CD4-positive, alpha-beta memory T cell (primary cell): ENCODE measurements at regions not wholly inside any gene's neighbourhood (a gene's known extent, or its start where the extent isn't known, plus 50 kb on each side); places are given as distances from the start of the nearest gene placed in this dataset.

ENCODE experiments used
- CTCF ChIA-PET: fragments of 350-600 bp; sonication (Branson Sonifier 250); formaldehyde crosslinking; loops from one replicate; lab custom pipeline; 2021; ENCODE audit warnings: inconsistent platforms; ENCODE audit not compliant: partially characterized antibody; lab: Charles Lee
- POLR2A ChIA-PET: fragments of 350-600 bp; sonication (Branson Sonifier 250); formaldehyde crosslinking; loops from one replicate; lab custom pipeline; 2021; ENCODE audit not compliant: partially characterized antibody; lab: Charles Lee
- DNase-seq, 5 donors: peaks; one replicate each; pipeline versions ENCODE4 v3.0.0 to v3.0.0-alpha.2; 2020 to 2022; ENCODE audit warnings: mixed read lengths in 1 of 5
- H3K27ac ChIP-seq: one replicate; pipeline ENCODE4 v1.7.0; 2013; ENCODE audit warnings: low read depth, low read length
- H3K27me3 ChIP-seq: 2 replicates; pipeline ENCODE4 v1.7.0; 2013; ENCODE audit warnings: mild to moderate bottlenecking, low read length, moderate library complexity; ENCODE audit not compliant: insufficient read depth
- H3K36me3 ChIP-seq: 2 replicates; pipeline ENCODE4 v1.7.0; 2013; ENCODE audit warnings: mild to moderate bottlenecking, low read length, moderate library complexity; ENCODE audit not compliant: insufficient read depth
- H3K4me1 ChIP-seq: 2 replicates; pipeline ENCODE4 v1.7.0; 2013; ENCODE audit warnings: mild to moderate bottlenecking, low read length, moderate library complexity; ENCODE audit not compliant: insufficient read depth
- H3K4me3 ChIP-seq, 2 donors: one replicate each; pipeline ENCODE4 v1.7.0; 2013; ENCODE audit warnings: low read length in 2 of 2, mild to moderate bottlenecking in 1 of 2
- H3K9me3 ChIP-seq, 2 donors: one replicate each; pipeline ENCODE4 v1.7.0; 2013; ENCODE audit warnings: low read length in 2 of 2, control low read depth in 1 of 2; ENCODE audit not compliant: control insufficient read depth in 1 of 2
- H3K27ac Mint-ChIP-seq, 7 donors: one replicate each; pipeline ENCODE4 v1.8.0; 2020 to 2021; ENCODE audit warnings: mixed read lengths in 7 of 7, mild to moderate bottlenecking in 6 of 7, inconsistent platforms in 3 of 7, moderate library complexity in 3 of 7
- H3K27me3 Mint-ChIP-seq, 2 donors: one replicate each; pipeline ENCODE4 v1.8.0; 2020 to 2021; ENCODE audit warnings: mixed read lengths in 2 of 2
- H3K36me3 Mint-ChIP-seq, 2 donors: one replicate each; pipeline ENCODE4 v1.8.0; 2020 to 2021; ENCODE audit warnings: mixed read lengths in 2 of 2, inconsistent platforms in 1 of 2, mild to moderate bottlenecking in 1 of 2
- H3K4me1 Mint-ChIP-seq, 4 donors: one replicate each; pipeline ENCODE4 v1.8.0; 2020 to 2021; ENCODE audit warnings: mixed read lengths in 4 of 4, mild to moderate bottlenecking in 1 of 4
- H3K4me3 Mint-ChIP-seq, 8 donors: one replicate each; pipeline ENCODE4 v1.8.0; 2020 to 2021; ENCODE audit warnings: mixed read lengths in 8 of 8, mild to moderate bottlenecking in 7 of 8, moderate library complexity in 6 of 8, inconsistent platforms in 3 of 8
- H3K9me3 Mint-ChIP-seq, 8 donors: one replicate each; pipeline ENCODE4 v1.8.0; 2020 to 2021; ENCODE audit warnings: mixed read lengths in 8 of 8, mild to moderate bottlenecking in 5 of 8, inconsistent platforms in 3 of 8, moderate library complexity in 1 of 8
- intact Hi-C: fragments of 100-400 bp; cut with micrococcal nuclease; formaldehyde crosslinking; loops from one replicate; pipeline ENCODE4 v1.15.1; 2023

GRCh38 chr6:71727632-71728294, 158.6 kb upstream of the RIMS1 start:
- Histone ChIP-seq H3K27ac (no peak overlapping the region), H3K36me3 (no peaks in the 10 kb centered on the region), H3K4me1 (no peaks in the 10 kb centered on the region), H3K4me3 (no peak overlapping the region), H3K9me3 (no peaks in the 10 kb centered on the region), H3K27me3 (no peaks in the 10 kb centered on the region)
- no peaks in the 10 kb centered on the region for H3K36me3 Mint-ChIP-seq
- ChIA-PET CTCF (no interaction called here), POLR2A (no interaction called here)
- H3K27ac Mint-ChIP-seq = no peak overlapping the region
- intact Hi-C loops = no loop called here
- no peaks in the 10 kb centered on the region for H3K27me3 Mint-ChIP-seq
- H3K4me1 Mint-ChIP-seq = no peaks in the 10 kb centered on the region
- peaks cover 0 to 4% (median 0%) of the 10 kb centered on the region in 8 donors for H3K9me3 Mint-ChIP-seq
- no peak for DNase-seq
- H3K4me3 Mint-ChIP-seq = no peak overlapping the region

DNA sequence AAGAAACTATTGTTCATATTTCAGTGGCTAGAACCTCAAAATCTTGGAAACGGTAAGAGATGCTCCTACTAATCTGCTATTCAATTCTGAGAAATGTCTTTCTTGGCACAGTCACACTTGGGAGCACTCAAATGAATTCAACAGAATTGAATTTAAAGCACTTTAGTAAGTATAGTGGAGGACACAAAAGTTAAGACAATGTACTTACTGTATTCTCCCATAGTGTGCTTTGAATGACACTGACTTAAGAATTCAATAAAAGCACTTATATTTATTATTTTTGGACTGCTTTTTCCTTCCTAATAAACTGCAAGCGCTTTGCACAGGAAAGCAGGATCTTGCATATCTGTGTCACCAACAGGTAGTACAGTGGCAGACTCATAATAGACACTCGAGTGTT, 156.1 kb upstream of the RIMS1 start:
- no peak for DNase-seq

DNA sequence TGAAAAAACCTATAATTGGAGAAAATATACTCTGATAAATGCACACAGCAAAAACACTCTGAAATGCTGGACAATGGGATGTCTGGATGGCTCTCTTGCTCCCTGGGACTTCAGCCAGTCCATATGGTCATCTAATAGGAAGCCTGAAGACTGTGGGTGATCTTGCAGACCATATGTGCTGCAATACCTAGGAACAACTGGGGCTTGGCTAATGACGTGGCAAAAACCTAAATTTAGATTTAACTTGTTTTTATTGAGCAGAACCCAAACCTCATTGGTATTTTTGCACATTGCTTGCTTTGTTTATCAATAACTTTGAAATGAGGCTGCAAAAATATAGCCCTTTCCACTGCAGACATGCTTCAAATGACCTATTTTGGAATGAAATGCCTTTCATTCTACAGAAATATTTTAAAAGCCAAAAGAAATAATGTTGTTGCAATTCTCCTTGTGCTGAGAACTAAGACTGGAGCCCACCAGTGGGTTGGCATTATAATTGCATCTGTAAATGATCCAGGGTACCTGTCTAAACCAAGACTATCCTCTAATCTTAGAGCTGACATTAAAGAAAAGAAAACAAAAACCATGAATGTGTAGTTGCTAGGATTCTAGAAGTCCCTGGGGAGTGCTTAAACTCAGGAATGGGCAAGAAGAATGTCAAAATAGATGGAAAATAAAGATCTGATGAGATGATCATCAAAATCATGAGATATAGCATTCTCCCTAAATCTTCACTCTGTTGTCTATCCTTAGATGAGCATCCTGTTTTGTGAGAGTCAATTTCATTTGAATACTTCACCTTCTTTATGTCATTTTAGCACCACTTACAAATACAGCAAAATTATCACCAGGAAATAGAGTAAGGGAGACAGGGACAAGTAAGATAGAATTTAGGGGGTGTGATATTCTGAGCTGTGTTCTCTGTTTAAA, 152.1 kb upstream of the RIMS1 start:
- Histone ChIP-seq H3K4me1 (no peaks in the 10 kb centered on the region), H3K9me3 (no peaks in the 10 kb centered on the region), H3K27ac (no peak overlapping the region), H3K27me3 (no peaks in the 10 kb centered on the region), H3K36me3 (no peaks in the 10 kb centered on the region), H3K4me3 (no peak overlapping the region)
- H3K27ac Mint-ChIP-seq = no peak overlapping the region
- ChIA-PET POLR2A (no interaction called here), CTCF (no interaction called here)
- no peak for DNase-seq
- no peak overlapping the region for H3K4me3 Mint-ChIP-seq
- no peaks in the 10 kb centered on the region for H3K27me3 Mint-ChIP-seq
- H3K36me3 Mint-ChIP-seq = no peaks in the 10 kb centered on the region
- no peaks in the 10 kb centered on the region for H3K4me1 Mint-ChIP-seq
- peaks cover 0 to 4% (median 0%) of the 10 kb centered on the region in 8 donors for H3K9me3 Mint-ChIP-seq
- intact Hi-C loops = no loop called here

More for the DNA sequence above, 156.1 kb upstream of the RIMS1 start:
- H3K36me3 ChIP-seq = no peaks in the 10 kb centered on the region
- intact Hi-C loops = no loop called here
- ChIA-PET POLR2A (no interaction called here), CTCF (no interaction called here)
- no peaks in the 10 kb centered on the region for H3K4me1 ChIP-seq
- Mint-ChIP-seq H3K4me1 (no peaks in the 10 kb centered on the region), H3K27ac (no peak overlapping the region), H3K27me3 (no peaks in the 10 kb centered on the region), H3K4me3 (no peak overlapping the region), H3K9me3 (peaks cover 0 to 4% (median 0%) of the 10 kb centered on the region in 8 donors), H3K36me3 (no peaks in the 10 kb centered on the region)
- no peak overlapping the region for H3K27ac ChIP-seq
- no peaks in the 10 kb centered on the region for H3K27me3 ChIP-seq
- H3K4me3 ChIP-seq = no peak overlapping the region
- H3K9me3 ChIP-seq = no peaks in the 10 kb centered on the region

- no peak overlapping the region for H3K27ac Mint-ChIP-seq
- peaks cover 0 to 4% (median 0%) of the 10 kb centered on the region in 8 donors for H3K9me3 Mint-ChIP-seq
- H3K4me3 ChIP-seq = no peak overlapping the region
- H3K4me1 Mint-ChIP-seq = no peaks in the 10 kb centered on the region
- CTCF ChIA-PET = no interaction called here
- intact Hi-C loops = no loop called here
- no peaks in the 10 kb centered on the region for H3K27me3 ChIP-seq
- no peaks in the 10 kb centered on the region for H3K27me3 Mint-ChIP-seq
- no peaks in the 10 kb centered on the region for H3K36me3 ChIP-seq
- no peak overlapping the region for H3K4me3 Mint-ChIP-seq
- H3K4me1 ChIP-seq = no peaks in the 10 kb centered on the region
- H3K36me3 Mint-ChIP-seq = no peaks in the 10 kb centered on the region
- H3K27ac ChIP-seq = no peak overlapping the region
- POLR2A ChIA-PET = no interaction called here
- H3K9me3 ChIP-seq = no peaks in the 10 kb centered on the region
- DNase-seq = no peak
These were observed 148.4 kb upstream of the RIMS1 start for GRCh38 chr6:71737953-71738352.

DNA sequence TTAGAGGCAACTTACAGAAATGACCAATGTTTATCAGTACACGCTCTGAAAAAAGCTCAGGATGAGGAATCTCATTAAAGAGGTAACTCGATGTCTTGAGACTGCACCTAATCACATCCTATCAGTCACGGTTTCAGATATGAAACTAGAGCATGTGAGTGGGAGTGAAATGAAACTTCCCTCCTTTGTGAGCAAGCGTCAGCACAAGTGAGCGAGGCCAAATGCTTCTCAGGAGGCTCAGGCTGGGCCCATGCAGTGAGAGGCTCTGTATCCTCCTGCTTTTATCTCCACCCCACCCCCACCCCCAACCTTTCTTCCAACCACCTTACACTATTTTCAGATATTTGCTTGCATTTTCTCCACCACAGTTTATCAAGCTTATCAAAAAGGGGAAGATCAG, 140.8 kb upstream of the RIMS1 start:
- no peak overlapping the region for H3K4me3 Mint-ChIP-seq

GRCh38 chr6:71766146-71766760, 120.1 kb upstream of the RIMS1 start:
- ChIA-PET CTCF (no interaction called here), POLR2A (no interaction called here)
- H3K27me3 Mint-ChIP-seq = no peaks in the 10 kb centered on the region
- DNase-seq = no peak
- H3K4me1 Mint-ChIP-seq = no peaks in the 10 kb centered on the region
- Histone ChIP-seq H3K36me3 (no peaks in the 10 kb centered on the region), H3K4me3 (no peak overlapping the region), H3K9me3 (no peaks in the 10 kb centered on the region), H3K4me1 (no peaks in the 10 kb centered on the region), H3K27me3 (no peaks in the 10 kb centered on the region), H3K27ac (no peak overlapping the region)
- intact Hi-C loops = no loop called here
- H3K36me3 Mint-ChIP-seq = no peaks in the 10 kb centered on the region
- H3K4me3 Mint-ChIP-seq = no peak overlapping the region
- peaks cover 0 to 6% (median 1%) of the 10 kb centered on the region in 8 donors for H3K9me3 Mint-ChIP-seq
- H3K27ac Mint-ChIP-seq = no peak overlapping the region

More for the DNA sequence above, 140.8 kb upstream of the RIMS1 start:
- Histone ChIP-seq H3K27me3 (no peaks in the 10 kb centered on the region), H3K9me3 (no peaks in the 10 kb centered on the region), H3K27ac (no peak overlapping the region), H3K36me3 (no peaks in the 10 kb centered on the region), H3K4me3 (no peak overlapping the region), H3K4me1 (no peaks in the 10 kb centered on the region)
- peaks cover 0 to 3% (median 0%) of the 10 kb centered on the region in 8 donors for H3K9me3 Mint-ChIP-seq
- POLR2A ChIA-PET = no interaction called here
- no peak for DNase-seq
- no peaks in the 10 kb centered on the region for H3K4me1 Mint-ChIP-seq
- CTCF ChIA-PET = no interaction called here
- no peaks in the 10 kb centered on the region for H3K27me3 Mint-ChIP-seq
- no peak overlapping the region for H3K27ac Mint-ChIP-seq
- intact Hi-C loops = no loop called here
- no peaks in the 10 kb centered on the region for H3K36me3 Mint-ChIP-seq

DNA sequence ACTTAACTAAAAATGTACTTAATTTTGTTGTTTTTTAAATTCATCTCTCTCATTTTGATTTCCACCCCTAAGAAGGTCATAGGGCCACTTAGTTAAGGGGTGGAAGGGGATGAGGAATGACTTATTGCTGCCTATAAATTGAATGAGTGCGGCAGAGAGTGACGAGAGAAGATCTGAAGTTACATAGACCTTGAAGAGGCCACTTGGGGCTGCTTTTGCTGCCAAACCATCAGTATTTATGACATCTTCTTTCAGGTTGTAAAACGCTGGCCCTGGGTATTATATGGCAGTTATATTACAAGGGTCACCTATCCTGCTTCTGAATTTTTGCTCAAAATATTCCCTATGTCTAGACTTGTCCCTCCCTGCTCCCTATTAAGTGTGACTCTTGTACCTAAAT, 119.6 kb upstream of the RIMS1 start:
- Mint-ChIP-seq H3K27me3 (no peaks in the 10 kb centered on the region), H3K4me1 (no peaks in the 10 kb centered on the region), H3K4me3 (no peak overlapping the region), H3K9me3 (peaks cover 0 to 10% (median 1%) of the 10 kb centered on the region in 8 donors), H3K36me3 (no peaks in the 10 kb centered on the region), H3K27ac (no peak overlapping the region)
- intact Hi-C loops = no loop called here
- Histone ChIP-seq H3K27ac (no peak overlapping the region), H3K9me3 (no peaks in the 10 kb centered on the region), H3K4me1 (no peaks in the 10 kb centered on the region), H3K36me3 (no peaks in the 10 kb centered on the region), H3K4me3 (no peak overlapping the region), H3K27me3 (no peaks in the 10 kb centered on the region)
- DNase-seq = no peak
- ChIA-PET CTCF (no interaction called here), POLR2A (no interaction called here)
